ENCODE measurements at regions not wholly inside any gene's neighbourhood (a gene's known extent, or its start where the extent isn't known, plus 50 kb on each side); places are given as distances from the start of the nearest gene placed in this dataset.

DNA sequence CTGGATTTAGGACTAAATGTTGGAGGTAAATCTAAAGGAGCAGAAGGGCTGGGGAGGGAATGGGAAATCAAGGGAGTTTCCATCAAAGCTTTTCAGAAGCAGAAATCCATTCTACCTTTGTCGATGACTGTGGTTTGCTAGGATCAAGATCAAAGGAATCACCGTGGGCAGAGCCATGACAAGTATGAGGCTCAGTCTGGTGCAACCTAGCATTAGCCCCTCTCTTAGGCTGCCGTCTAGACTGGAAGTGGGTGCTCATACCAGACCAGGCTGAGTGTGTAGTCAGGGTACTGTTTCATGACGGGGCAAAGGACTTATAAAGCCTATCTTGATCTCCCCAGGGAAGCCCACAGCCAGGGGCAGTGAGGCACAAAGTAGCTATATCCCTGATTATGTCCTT lies 120.5 kb downstream of the BMP2 start:
- CTCF ChIA-PET, result no interaction called here
- peaks cover 4% of the 10 kb centered on the region; the same call in 1 of the 2 replicates for H3K9me3 ChIP-seq (ENCODE audit: control insufficient read depth, insufficient read depth, low read length)

DNA sequence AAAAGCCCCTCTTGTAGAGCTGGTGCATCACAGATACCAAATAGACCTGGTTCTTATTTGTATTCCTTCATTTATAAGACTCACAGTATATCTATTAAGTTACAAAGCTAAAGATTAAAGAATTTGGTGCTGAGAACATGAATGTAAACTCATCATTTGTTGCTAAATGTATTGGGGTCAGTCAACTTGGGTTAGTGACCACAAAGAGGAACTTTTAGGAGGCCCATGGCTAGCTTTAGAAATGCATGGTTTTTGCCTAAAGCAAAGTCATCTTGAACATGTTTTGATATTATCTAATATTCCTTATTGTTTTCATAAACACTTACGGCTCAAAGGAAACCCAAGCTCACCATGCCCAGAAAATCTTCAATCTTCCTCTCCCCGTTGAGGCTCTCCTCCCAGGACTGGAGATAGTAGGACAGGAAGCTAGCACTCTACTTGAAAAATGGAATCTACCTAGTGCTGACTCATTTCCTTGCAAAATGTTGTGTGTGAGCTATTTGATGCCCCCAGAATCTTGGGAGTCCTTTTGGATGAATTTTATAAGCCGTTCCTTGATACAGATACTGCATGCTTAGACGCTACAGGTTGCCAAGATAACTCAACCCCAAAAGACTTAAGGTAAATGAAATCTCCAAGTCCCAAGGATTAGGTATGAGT lies 121.4 kb downstream of the BMP2 start:
- TF ChIP-seq, protein P1, sequence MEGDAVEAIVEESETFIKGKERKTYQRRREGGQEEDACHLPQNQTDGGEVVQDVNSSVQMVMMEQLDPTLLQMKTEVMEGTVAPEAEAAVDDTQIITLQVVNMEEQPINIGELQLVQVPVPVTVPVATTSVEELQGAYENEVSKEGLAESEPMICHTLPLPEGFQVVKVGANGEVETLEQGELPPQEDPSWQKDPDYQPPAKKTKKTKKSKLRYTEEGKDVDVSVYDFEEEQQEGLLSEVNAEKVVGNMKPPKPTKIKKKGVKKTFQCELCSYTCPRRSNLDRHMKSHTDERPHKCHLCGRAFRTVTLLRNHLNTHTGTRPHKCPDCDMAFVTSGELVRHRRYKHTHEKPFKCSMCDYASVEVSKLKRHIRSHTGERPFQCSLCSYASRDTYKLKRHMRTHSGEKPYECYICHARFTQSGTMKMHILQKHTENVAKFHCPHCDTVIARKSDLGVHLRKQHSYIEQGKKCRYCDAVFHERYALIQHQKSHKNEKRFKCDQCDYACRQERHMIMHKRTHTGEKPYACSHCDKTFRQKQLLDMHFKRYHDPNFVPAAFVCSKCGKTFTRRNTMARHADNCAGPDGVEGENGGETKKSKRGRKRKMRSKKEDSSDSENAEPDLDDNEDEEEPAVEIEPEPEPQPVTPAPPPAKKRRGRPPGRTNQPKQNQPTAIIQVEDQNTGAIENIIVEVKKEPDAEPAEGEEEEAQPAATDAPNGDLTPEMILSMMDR (IDR thresholded peaks at IDR 0.05; ENCODE audit: low read depth, low read length), result no peak
- no peak overlapping the region for H3K4me3 ChIP-seq (ENCODE audit: low read depth, low read length)
- CTCF ChIA-PET, result no interaction called here
- DNase-seq (ENCODE audit: low read depth, low spot score), result no peak
- no peaks in the 10 kb centered on the region for H3K27me3 ChIP-seq (ENCODE audit: control insufficient read depth, insufficient read depth, low read length)
- H3K27ac ChIP-seq (ENCODE audit: low read depth, low read length), result no peak overlapping the region
- peaks cover 4% of the 10 kb centered on the region; the same call in 1 of the 2 replicates for H3K9me3 ChIP-seq (ENCODE audit: control insufficient read depth, insufficient read depth, low read length)
- POLR2A ChIA-PET, result no interaction called here

More for the DNA sequence above, 120.5 kb downstream of the BMP2 start:
- no peaks in the 10 kb centered on the region for H3K27me3 ChIP-seq (ENCODE audit: control insufficient read depth, insufficient read depth, low read length)
- TF ChIP-seq, protein P1 (IDR thresholded peaks at IDR 0.05; ENCODE audit: low read depth, low read length), result no peak
- no peak for DNase-seq (ENCODE audit: low read depth, low spot score)
- POLR2A ChIA-PET, result no interaction called here
- H3K27ac ChIP-seq (ENCODE audit: low read depth, low read length), result no peak overlapping the region
- no peak overlapping the region for H3K4me3 ChIP-seq (ENCODE audit: low read depth, low read length)

DNA sequence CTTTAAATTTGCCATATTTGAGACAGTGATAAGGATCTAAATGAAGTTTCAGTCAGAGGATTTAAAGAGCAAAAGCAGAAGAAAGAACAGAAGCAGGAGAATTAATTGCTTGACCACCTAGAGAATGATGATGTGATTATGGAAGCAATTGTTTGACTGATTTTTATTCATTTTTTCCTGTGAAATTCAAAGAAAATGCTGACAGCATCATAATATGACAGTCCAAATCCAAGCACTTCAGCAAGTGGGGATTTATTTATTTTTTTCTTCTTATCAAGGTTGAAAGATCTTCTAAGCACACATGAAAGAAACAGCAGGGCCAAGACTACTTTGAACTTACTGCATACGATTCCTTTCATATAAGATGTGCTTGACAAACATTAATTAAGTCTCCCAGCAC lies 125.2 kb downstream of the BMP2 start:
- DNase-seq (ENCODE audit: low read depth, low spot score), result no peak
- no peak overlapping the region for H3K27ac ChIP-seq (ENCODE audit: low read depth, low read length)
- H3K27me3 ChIP-seq (ENCODE audit: control insufficient read depth, insufficient read depth, low read length), result no peaks in the 10 kb centered on the region
- TF ChIP-seq, protein P1 (IDR thresholded peaks at IDR 0.05; ENCODE audit: low read depth, low read length), result no peak
- ChIA-PET CTCF (no interaction called here), POLR2A (no interaction called here)
- H3K9me3 ChIP-seq (ENCODE audit: control insufficient read depth, insufficient read depth, low read length), result no peaks in the 10 kb centered on the region; the same call in none of the 2 replicates
- H3K4me3 ChIP-seq (ENCODE audit: low read depth, low read length), result no peak overlapping the region

DNA sequence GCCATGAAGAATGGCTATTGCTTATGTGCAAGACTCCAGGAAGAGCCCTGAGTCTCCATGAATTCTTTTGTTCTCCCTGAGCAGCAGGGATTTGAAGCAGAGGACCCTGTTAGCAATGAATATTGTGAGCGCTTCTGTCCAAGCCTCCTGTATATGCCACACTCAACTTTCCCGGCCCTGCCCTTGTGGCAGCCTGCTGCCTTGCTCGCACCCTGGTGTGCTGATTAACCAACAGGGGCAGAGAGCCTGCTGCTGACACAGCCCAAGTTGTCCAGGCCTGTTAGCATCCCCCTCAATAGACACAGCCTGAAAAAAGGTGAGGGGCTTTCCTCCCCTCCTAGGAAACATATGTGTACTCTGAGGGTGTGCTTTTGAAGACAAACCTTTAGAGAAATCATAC lies 131.4 kb downstream of the BMP2 start:
- DNase-seq (ENCODE audit: low read depth, low spot score), result no peak
- TF ChIP-seq, protein P1 (IDR thresholded peaks at IDR 0.05; ENCODE audit: low read depth, low read length), result no peak
- H3K4me3 ChIP-seq (ENCODE audit: low read depth, low read length), result no peak overlapping the region
- H3K9me3 ChIP-seq (ENCODE audit: control insufficient read depth, insufficient read depth, low read length), result peaks cover 6% of the 10 kb centered on the region
- ChIA-PET POLR2A (no interaction called here), CTCF (no interaction called here)
- no peaks in the 10 kb centered on the region for H3K27me3 ChIP-seq (ENCODE audit: control insufficient read depth, insufficient read depth, low read length)
- H3K27ac ChIP-seq (ENCODE audit: low read depth, low read length), result no peak overlapping the region

DNA sequence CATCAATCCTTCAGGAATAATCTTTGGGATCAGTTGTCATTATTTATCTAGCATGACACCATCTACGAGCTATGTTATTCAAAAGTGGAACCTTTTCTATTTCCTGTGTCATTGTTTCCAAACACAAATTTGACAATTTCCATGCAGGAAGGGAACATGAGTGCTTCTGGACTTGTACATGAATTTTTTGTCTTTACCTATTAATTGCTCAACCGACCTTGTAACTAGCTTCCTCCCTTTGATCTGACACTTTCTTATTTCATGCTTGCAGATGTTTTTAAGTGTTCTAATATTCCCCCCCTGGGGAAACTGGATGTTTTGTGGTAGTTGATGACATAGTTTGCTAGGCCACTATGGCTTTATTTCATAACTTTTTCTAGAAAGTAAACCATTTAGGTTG lies 139.4 kb downstream of the BMP2 start:
- Histone ChIP-seq H3K27ac (ENCODE audit: low read depth, low read length) (no peak overlapping the region), H3K4me3 (ENCODE audit: low read depth, low read length) (no peak overlapping the region), H3K27me3 (ENCODE audit: control insufficient read depth, insufficient read depth, low read length) (no peaks in the 10 kb centered on the region), H3K9me3 (ENCODE audit: control insufficient read depth, insufficient read depth, low read length) (no peaks in the 10 kb centered on the region; the same call in 1 of the 2 replicates)
- DNase-seq (ENCODE audit: low read depth, low spot score), result no peak
- ChIA-PET POLR2A (no interaction called here), CTCF (no interaction called here)
- TF ChIP-seq, protein P1 (IDR thresholded peaks at IDR 0.05; ENCODE audit: low read depth, low read length), result no peak
